IPS DF 4.7 (cell line): ENCODE measurements at regions not wholly inside any gene's neighbourhood (a gene's known extent, or its start where the extent isn't known, plus 50 kb on each side); places are given as distances from the start of the nearest gene placed in this dataset.

ENCODE experiments used
- DNase-seq: peaks from one replicate; pipeline ENCODE4 v3.0.0-alpha.2; 2013; ENCODE audit warnings: low spot score; ENCODE audit errors: extremely low read depth

DNA sequence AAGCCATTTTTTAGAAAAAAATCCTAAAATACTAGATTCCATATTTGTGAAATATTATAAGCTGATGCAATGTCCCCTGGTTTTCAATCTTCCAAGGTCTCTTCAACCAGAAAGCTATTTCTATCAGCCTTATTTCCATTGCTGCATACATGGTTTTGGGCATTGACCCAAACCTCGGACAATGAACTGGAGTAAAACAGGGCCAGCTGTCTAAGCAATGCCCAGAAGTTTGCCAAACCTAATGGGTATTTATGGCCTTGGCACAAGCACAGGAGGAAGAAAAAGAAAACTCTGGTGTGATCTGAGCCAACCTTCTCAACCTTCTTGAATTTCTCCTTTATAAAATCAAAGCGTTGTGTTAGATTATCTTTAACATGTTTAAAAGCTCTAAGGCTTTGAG is 402.3 kb downstream of the DNAJB9 start:
- no peak for DNase-seq

DNA sequence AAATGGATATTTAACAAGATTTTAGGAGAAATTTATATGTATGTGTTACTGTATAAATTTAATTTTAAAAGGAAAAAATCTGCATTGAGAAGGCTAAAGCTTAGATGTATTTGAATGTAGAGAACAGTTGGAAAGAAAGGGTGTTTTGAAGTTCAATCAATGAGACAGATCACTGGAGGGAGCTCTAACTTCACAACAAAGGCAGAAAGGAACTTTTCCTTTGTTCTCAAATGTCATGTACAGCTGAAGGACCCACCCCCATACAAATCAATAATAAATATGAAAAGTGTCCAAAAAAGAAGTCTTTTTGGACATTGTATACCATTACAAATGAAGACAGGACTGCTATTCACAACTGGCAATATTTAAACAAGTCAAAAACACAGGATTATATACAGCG is 403.4 kb downstream of the DNAJB9 start:
- no peak for DNase-seq

DNA sequence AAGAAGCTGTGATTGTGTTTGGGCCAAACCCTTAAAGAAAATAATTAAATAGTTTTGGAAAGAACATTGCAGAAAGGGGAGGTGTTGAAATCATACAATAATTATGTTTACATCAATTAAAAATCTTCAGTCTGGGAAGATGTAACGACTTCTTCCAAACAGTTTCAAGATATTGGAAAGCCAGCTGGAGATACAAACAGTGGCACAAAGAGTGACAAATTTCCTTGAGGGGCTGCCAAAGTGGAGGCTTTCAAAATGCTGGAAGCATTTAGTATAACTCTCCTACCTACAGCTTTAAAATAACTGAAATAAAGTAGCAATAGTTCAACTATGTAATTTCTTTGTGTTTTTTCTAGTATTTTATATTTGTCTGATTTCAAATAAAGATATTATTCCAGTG is 405.0 kb downstream of the DNAJB9 start:
- no peak for DNase-seq

DNA sequence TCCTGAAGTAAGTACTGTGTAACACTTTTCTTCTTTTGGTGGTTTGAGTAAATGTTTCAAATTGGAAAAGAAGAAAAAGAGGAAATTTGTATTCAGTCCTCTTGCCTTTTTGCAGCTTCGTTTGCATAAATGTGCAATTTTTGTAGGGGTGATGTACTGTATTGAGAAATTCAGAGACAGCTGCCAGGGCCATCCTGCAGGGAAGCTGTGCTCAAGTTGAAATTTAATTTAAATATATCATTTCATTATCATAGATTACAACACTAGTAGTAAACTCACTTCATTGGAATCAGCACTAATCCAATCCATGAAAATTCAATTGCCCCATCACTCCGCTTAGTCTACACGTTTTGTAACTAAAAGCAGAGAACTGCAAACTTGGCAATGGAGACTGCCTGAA is 415.4 kb downstream of the DNAJB9 start:
- no peak for DNase-seq

GRCh38 chr7:108989319-108989718 is 419.6 kb downstream of the DNAJB9 start:
- DNase-seq = no peak

- no peak for DNase-seq
These were observed 427.8 kb downstream of the DNAJB9 start for GRCh38 chr7:108997480-108997879.

- DNase-seq = no peak
These were observed 434.1 kb downstream of the DNAJB9 start for GRCh38 chr7:109003742-109004141.

DNA sequence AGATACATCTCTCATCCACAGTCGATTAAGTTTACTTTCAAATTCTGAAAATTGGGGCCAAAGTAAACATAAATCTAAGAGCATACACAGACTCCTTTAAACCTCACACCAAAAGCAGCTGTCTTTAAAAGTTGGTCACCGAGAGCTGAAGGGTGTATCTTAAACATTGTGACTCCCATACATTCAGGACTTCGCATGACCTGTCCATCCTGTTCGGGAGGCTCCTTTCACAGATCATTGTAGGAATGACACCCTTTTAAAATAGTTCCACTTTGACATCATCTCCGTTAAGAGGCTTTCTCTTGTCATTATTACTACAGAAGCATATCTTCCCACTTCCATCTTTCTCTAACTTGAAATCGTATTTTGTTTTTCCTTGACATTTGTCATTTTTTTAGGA is 440.0 kb downstream of the DNAJB9 start:
- no peak for DNase-seq

- DNase-seq = no peak
These were observed 450.6 kb downstream of the DNAJB9 start for GRCh38 chr7:109020251-109020650.

- no peak for DNase-seq
These were observed 451.7 kb downstream of the DNAJB9 start for GRCh38 chr7:109021390-109021789.

- DNase-seq = no peak
These were observed 460.2 kb downstream of the DNAJB9 start for GRCh38 chr7:109029866-109030265.

GRCh38 chr7:109044691-109045090 is 475.0 kb downstream of the DNAJB9 start:
- DNase-seq = no peak

GRCh38 chr7:109049366-109049765 is 479.7 kb downstream of the DNAJB9 start:
- no peak for DNase-seq

DNA sequence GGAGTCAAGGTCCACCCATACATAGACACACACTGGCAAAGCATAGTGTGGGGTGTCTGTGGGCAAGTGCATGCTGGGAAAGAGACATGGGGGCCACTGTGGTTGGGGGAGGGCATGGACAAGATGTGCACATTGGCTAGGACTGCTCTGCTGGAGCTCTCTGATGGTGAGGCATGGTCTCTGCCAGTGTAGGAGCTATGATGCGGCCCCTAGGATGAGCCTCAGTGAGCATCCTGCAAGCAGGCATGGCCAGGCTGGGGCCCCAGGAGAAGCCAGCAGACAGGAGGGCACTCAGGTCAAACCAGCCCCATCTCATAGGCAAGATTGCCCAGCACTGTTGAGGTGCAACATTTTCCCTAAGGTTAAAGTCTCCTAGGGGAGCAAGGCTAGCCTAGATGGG is 489.4 kb downstream of the DNAJB9 start:
- no peak for DNase-seq

- no peak for DNase-seq
These were observed 493.1 kb downstream of the DNAJB9 start for GRCh38 chr7:109062798-109063197.

DNA sequence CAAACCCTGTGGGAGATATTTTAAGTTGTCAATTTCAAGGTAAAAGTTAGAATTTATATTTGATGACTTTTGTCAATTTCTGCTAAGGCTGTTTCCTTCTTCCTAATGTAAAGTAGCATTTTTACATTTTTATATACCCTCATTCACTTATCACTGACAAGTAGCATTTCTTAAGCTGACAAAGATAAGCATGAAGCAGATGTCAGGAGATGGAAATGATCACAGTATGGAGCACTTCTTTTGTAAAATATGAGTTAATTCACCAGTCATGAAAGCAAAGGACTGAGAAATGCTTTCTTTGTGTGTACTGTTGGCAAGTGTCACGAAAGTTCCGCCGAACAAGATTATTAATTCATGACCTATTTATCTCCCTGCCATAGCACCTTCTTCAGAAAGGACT is 503.9 kb downstream of the DNAJB9 start:
- DNase-seq = no peak

DNA sequence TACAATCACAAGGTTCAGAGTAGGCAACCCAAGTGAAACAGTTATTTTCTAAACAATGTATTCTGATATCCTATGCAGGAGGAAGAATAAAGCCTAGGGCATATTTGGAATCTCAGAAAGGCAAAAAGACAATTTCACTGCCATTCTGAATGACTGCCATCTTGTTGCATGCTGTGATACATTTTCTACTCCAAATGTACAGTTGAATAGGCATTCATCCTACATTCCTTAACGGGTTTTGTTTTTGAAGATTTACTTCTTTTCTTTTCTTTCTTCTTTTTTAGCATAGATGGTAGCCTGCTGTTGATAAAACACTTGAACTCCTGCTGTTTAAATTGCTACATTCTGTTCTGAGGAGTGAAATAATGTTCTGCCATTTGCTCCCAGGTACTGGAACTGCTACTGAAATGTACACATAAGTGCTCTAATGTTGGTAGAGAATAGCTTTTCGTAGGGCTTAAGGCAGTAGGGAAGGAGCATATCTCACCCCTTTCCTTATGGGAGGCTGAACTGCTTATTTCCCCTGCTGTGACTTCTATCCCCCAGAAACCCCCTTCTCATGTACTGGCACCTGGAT is 506.8 kb downstream of the DNAJB9 start:
- no peak for DNase-seq

GRCh38 chr7:109091042-109091441 is 521.4 kb downstream of the DNAJB9 start:
- DNase-seq = no peak

GRCh38 chr7:109092268-109092667 is 522.6 kb downstream of the DNAJB9 start:
- DNase-seq = no peak

DNA sequence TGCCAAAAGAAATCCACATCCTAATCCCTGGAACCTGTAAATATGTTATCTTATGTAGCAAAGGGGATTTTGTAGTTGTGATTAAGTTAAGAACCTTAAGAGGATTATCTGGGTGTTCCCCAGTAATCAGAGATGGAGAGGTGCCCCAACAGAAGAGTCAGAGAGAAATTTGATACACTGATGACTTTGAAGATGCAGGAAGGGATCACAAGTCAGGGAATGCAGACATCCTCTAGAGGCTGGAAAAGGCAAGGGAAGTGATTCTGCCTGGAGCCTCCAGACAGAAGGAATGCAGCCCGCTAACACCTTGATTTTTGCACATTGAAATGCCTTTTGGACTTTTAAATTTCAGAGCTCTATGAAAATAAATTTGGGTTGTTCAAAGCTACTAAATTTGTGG is 531.7 kb downstream of the DNAJB9 start:
- DNase-seq = no peak

GRCh38 chr7:109109558-109109957 is 539.9 kb downstream of the DNAJB9 start:
- DNase-seq = no peak

- no peak for DNase-seq
These were observed 541.4 kb downstream of the DNAJB9 start for GRCh38 chr7:109111086-109111485.

GRCh38 chr7:109121599-109122300 is 552.1 kb downstream of the DNAJB9 start:
- no peak for DNase-seq
